ENCODE measurements at regions not wholly inside any gene's neighbourhood (a gene's known extent, or its start where the extent isn't known, plus 50 kb on each side); places are given as distances from the start of the nearest gene placed in this dataset.
"Not testable (repeated sequence)": the region's sequence is repeated elsewhere in the genome, so short reads cannot be mapped to it uniquely, and the experiment has no call there.

DNA sequence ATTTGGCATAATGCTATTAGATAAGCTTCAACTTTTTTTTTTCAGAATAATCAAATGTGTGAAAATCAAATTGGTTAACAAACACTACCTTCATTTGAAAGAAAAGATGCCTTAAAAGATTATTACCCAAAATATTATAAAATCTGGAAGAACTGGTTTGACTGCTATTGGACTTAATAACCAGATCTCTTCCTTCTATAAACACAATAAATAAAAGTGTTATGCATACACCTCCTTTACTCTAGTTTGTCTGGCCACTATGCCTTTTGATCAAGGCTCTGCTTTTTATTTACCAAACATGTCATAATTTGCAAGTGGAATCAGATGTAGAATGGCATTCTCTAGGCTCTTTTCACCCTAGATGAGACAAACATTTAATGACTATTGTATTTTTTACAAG is 897.3 kb upstream of the EPHA5 start:
- Histone ChIP-seq H3K9ac (ENCODE audit: low read length) (no peak overlapping the region), H3K79me2 (ENCODE audit: insufficient read depth, low read length) (no peaks in the 10 kb centered on the region), H3K4me3 (ENCODE audit: insufficient read depth, low read length, poor library complexity, severe bottlenecking) (no peak overlapping the region), H3K27me3 (ENCODE audit: low read length) (no peaks in the 10 kb centered on the region), H2AFZ (ENCODE audit: low read depth, low read length, severe bottlenecking) (no peak overlapping the region), H3F3A (ENCODE audit: insufficient read depth) (no peaks in the 10 kb centered on the region), H4K20me1 (ENCODE audit: low read depth, low read length) (no peaks in the 10 kb centered on the region), H3K27ac (ENCODE audit: low read depth, low read length) (no peak overlapping the region), H3K36me3 (ENCODE audit: low read length) (no peaks in the 10 kb centered on the region), H3K4me2 (ENCODE audit: low read depth, low read length, poor library complexity, severe bottlenecking) (no peak overlapping the region), H3K9me3 (ENCODE audit: insufficient read depth, low read length) (no peaks in the 10 kb centered on the region), H3K9me2 (replicated peaks; ENCODE audit: insufficient read depth, low read length) (no peaks in the 10 kb centered on the region)
- TF ChIP-seq EZH2phosphoT487 (conservative IDR thresholded peaks at IDR 0.05; ENCODE audit: low read length), result no peak
- TF ChIP-seq, protein P1, sequence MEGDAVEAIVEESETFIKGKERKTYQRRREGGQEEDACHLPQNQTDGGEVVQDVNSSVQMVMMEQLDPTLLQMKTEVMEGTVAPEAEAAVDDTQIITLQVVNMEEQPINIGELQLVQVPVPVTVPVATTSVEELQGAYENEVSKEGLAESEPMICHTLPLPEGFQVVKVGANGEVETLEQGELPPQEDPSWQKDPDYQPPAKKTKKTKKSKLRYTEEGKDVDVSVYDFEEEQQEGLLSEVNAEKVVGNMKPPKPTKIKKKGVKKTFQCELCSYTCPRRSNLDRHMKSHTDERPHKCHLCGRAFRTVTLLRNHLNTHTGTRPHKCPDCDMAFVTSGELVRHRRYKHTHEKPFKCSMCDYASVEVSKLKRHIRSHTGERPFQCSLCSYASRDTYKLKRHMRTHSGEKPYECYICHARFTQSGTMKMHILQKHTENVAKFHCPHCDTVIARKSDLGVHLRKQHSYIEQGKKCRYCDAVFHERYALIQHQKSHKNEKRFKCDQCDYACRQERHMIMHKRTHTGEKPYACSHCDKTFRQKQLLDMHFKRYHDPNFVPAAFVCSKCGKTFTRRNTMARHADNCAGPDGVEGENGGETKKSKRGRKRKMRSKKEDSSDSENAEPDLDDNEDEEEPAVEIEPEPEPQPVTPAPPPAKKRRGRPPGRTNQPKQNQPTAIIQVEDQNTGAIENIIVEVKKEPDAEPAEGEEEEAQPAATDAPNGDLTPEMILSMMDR (IDR thresholded peaks at IDR 0.05; ENCODE audit: insufficient read depth, low read length, poor library complexity, severe bottlenecking), result no peak

DNA sequence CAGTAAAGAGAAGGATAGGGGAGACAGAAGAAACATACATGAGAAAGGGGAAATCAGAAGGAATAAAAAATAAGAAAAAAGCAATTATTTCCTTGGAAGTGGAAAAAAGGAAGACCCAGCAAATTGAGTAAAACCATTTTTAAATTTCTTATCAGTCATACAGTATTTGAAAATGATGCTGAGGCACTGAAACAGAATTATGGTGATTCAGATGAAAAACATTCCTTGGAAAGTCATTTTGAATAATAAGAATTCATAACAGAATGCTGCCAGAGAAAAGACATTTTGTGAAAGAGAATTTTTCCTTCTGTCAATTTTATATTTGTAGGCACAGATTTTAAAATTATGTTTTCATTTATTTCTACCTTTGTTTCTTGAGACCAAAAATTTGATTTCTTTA is 895.5 kb upstream of the EPHA5 start:
- Histone ChIP-seq H3K36me3 (ENCODE audit: low read length) (no peaks in the 10 kb centered on the region), H3K9me3 (ENCODE audit: insufficient read depth, low read length) (no peaks in the 10 kb centered on the region), H3K9me2 (replicated peaks; ENCODE audit: insufficient read depth, low read length) (no peaks in the 10 kb centered on the region), H3K4me3 (ENCODE audit: insufficient read depth, low read length, poor library complexity, severe bottlenecking) (no peak overlapping the region), H3K27me3 (ENCODE audit: low read length) (no peaks in the 10 kb centered on the region), H4K20me1 (ENCODE audit: low read depth, low read length) (no peaks in the 10 kb centered on the region), H3F3A (ENCODE audit: insufficient read depth) (no peaks in the 10 kb centered on the region), H2AFZ (ENCODE audit: low read depth, low read length, severe bottlenecking) (no peak overlapping the region), H3K27ac (ENCODE audit: low read depth, low read length) (no peak overlapping the region), H3K4me2 (ENCODE audit: low read depth, low read length, poor library complexity, severe bottlenecking) (no peak overlapping the region), H3K79me2 (ENCODE audit: insufficient read depth, low read length) (no peaks in the 10 kb centered on the region), H3K9ac (ENCODE audit: low read length) (no peak overlapping the region)
- TF ChIP-seq, protein P1 (IDR thresholded peaks at IDR 0.05; ENCODE audit: insufficient read depth, low read length, poor library complexity, severe bottlenecking), result no peak
- TF ChIP-seq EZH2phosphoT487 (conservative IDR thresholded peaks at IDR 0.05; ENCODE audit: low read length), result no peak

DNA sequence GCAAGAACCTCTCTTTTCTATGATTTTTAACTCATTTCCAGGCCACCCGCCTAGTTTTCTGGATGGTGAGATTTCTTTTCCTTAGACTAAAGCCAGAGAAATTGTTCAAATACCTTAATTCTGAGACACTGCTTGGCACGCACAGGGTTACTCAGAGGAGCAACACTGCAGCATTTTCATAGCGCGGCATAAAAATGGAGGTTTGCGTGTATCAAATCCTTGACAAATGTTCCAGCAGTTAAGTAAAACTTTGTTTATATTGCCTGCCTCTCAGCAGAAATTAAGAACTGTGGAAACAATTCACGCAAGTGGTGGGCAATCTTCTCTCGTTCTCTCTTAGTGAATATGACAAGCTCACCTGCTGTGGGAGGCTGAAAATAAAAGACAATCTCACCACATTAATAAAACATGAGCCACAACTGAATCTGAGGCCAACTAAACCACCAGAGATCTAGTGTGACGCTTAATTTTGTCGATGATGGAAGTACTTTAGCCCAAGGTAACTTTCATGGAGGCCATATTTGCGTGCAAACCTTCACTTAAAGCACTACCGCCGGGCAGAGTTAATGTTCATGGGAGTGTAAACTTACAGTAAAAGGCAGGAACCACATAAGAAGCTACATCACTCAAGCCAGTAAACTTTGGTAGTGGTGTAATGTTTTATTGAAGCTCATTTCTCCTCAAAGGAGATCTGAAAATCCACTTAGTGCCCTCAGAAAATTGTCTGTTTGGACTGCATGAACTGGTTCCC is 894.8 kb upstream of the EPHA5 start:
- Histone ChIP-seq H3K79me2 (ENCODE audit: insufficient read depth, low read length) (no peaks in the 10 kb centered on the region), H3K27me3 (ENCODE audit: low read length) (no peaks in the 10 kb centered on the region), H3K36me3 (ENCODE audit: low read length) (no peaks in the 10 kb centered on the region), H3K9ac (ENCODE audit: low read length) (no peak overlapping the region), H3K9me2 (replicated peaks; ENCODE audit: insufficient read depth, low read length) (no peaks in the 10 kb centered on the region), H2AFZ (ENCODE audit: low read depth, low read length, severe bottlenecking) (no peak overlapping the region), H4K20me1 (ENCODE audit: low read depth, low read length) (no peaks in the 10 kb centered on the region), H3F3A (ENCODE audit: insufficient read depth) (no peaks in the 10 kb centered on the region), H3K4me2 (ENCODE audit: low read depth, low read length, poor library complexity, severe bottlenecking) (no peak overlapping the region), H3K9me3 (ENCODE audit: insufficient read depth, low read length) (no peaks in the 10 kb centered on the region), H3K4me3 (ENCODE audit: insufficient read depth, low read length, poor library complexity, severe bottlenecking) (no peak overlapping the region), H3K27ac (ENCODE audit: low read depth, low read length) (no peak overlapping the region)
- TF ChIP-seq EZH2phosphoT487 (conservative IDR thresholded peaks at IDR 0.05; ENCODE audit: low read length), result no peak

DNA sequence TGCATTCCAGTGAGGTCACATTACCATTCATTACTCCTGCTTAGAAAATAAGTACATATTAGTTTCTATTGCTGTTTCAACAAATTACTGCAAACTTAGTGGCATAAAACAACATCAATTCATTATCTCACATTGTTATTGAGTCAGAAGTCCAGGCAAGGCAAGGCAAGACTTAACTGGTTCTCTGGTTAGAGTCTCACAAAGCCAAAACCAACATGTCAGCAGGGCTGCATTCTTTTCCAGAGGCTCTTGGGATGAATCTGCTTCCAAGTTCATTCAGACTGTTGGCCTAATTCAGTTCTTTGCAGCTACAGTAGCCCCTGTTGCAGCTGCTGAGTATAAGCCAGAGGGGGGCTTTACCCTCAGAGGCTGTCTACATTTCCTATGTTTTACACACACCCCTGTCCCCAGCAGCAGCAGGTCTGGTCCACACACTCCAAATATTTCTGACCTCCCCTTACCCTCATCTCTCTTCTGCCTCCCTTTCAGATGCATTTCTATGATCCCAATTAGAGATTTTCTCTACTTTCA is 892.1 kb upstream of the EPHA5 start:
- no peak for TF ChIP-seq EZH2phosphoT487 (conservative IDR thresholded peaks at IDR 0.05; ENCODE audit: low read length)
- TF ChIP-seq, protein P1 (IDR thresholded peaks at IDR 0.05; ENCODE audit: insufficient read depth, low read length, poor library complexity, severe bottlenecking), result no peak
- H4K20me1 ChIP-seq (ENCODE audit: low read depth, low read length), result no peaks in the 10 kb centered on the region

DNA sequence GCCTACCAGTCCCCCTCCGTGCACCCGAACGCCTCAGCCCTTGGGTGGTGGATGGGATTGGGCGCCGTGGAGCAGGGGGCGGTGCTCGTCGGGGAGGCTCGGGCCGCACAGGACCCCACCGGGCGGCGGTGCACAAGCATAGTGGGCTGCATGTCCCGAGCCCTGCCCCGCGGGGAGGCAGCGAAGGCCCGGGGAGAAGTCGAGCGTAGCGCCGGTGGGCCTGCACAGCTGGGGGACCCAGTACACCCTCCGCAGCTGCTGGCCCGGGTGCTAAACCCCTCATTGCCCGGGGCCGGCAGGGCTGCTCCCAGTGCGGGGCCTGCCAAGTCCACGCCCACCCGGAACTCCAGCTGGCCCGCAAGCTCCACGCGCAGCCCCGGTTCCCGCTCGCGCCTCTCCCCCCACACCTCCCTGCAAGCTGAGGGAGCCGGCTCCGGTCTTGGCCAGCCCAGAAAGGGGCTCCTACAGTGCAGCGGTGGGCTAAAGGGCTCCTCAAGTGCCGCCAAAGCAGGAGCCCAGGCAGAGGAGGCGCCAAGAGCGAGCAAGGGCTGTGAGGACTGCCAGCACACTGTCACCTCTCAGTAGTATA is 891.3 kb upstream of the EPHA5 start:
- H3K9me2 ChIP-seq (replicated peaks; ENCODE audit: insufficient read depth, low read length); H3K36me3 ChIP-seq (ENCODE audit: low read length); H4K20me1 ChIP-seq (ENCODE audit: low read depth, low read length); H3F3A ChIP-seq (ENCODE audit: insufficient read depth); H3K4me3 ChIP-seq (ENCODE audit: insufficient read depth, low read length, poor library complexity, severe bottlenecking); H3K4me2 ChIP-seq (ENCODE audit: low read depth, low read length, poor library complexity, severe bottlenecking); H3K79me2 ChIP-seq (ENCODE audit: insufficient read depth, low read length); H2AFZ ChIP-seq (ENCODE audit: low read depth, low read length, severe bottlenecking); H3K27me3 ChIP-seq (ENCODE audit: low read length); H3K27ac ChIP-seq (ENCODE audit: low read depth, low read length); H3K9me3 ChIP-seq (ENCODE audit: insufficient read depth, low read length); H3K9ac ChIP-seq (ENCODE audit: low read length): not testable (repeated sequence)

More for the DNA sequence above, 892.1 kb upstream of the EPHA5 start:
- Histone ChIP-seq H3K79me2 (ENCODE audit: insufficient read depth, low read length) (no peaks in the 10 kb centered on the region), H3K27ac (ENCODE audit: low read depth, low read length) (no peak overlapping the region), H3K27me3 (ENCODE audit: low read length) (no peaks in the 10 kb centered on the region), H3K9me3 (ENCODE audit: insufficient read depth, low read length) (no peaks in the 10 kb centered on the region), H3K36me3 (ENCODE audit: low read length) (no peaks in the 10 kb centered on the region), H3F3A (ENCODE audit: insufficient read depth) (no peaks in the 10 kb centered on the region), H3K4me3 (ENCODE audit: insufficient read depth, low read length, poor library complexity, severe bottlenecking) (no peak overlapping the region), H2AFZ (ENCODE audit: low read depth, low read length, severe bottlenecking) (no peak overlapping the region), H3K9ac (ENCODE audit: low read length) (no peak overlapping the region), H3K4me2 (ENCODE audit: low read depth, low read length, poor library complexity, severe bottlenecking) (no peak overlapping the region), H3K9me2 (replicated peaks; ENCODE audit: insufficient read depth, low read length) (no peaks in the 10 kb centered on the region)

Data from SU-DHL-6 (cell line).